ENCODE measurements at regions not wholly inside any gene's neighbourhood (a gene's known extent, or its start where the extent isn't known, plus 50 kb on each side); places are given as distances from the start of the nearest gene placed in this dataset.

DNA sequence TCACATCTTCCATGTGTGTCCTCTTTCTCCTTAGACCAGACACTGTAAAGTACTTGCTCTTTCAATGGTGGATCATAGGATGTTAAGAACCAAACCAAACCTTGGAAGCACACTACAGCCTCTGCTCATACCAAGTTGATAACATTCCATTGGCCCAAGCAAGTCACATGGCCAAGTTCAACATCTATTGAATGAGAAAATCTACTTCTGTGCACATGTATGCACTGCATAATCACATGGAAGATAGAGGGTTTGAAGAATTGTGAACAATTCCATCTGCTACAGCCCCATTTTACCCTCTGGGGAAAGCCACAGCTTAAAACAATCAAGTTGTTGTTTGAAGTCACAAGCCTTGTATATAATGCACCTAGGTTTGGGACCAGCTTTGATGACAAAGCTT, 68.2 kb downstream of the MFAP3 start:
- Histone ChIP-seq H3K9me3 (ENCODE audit: control insufficient read depth in 4 of 4, low read length in 3 of 4) (no peaks in the 10 kb centered on the region), H3K4me1 (ENCODE audit: control insufficient read depth in 4 of 4, insufficient read depth in 4 of 4, low read length in 3 of 4) (no peaks in the 10 kb centered on the region), H3K9ac (ENCODE audit: low read depth in 1 of 2, low read length in 2 of 2) (no peak overlapping the region), H3K27me3 (ENCODE audit: control insufficient read depth in 4 of 4, insufficient read depth in 4 of 4, low read length in 3 of 4) (no peaks in the 10 kb centered on the region), H3K36me3 (ENCODE audit: control insufficient read depth in 4 of 4, insufficient read depth in 3 of 4, low read depth in 1 of 4, low read length in 3 of 4) (no peaks in the 10 kb centered on the region), H3K4me3 (ENCODE audit: low read depth in 1 of 3, low read length in 3 of 3) (no peak overlapping the region), H3K27ac (ENCODE audit: low read depth in 1 of 2, low read length in 2 of 2) (no peak overlapping the region)
- TF ChIP-seq, protein P1, sequence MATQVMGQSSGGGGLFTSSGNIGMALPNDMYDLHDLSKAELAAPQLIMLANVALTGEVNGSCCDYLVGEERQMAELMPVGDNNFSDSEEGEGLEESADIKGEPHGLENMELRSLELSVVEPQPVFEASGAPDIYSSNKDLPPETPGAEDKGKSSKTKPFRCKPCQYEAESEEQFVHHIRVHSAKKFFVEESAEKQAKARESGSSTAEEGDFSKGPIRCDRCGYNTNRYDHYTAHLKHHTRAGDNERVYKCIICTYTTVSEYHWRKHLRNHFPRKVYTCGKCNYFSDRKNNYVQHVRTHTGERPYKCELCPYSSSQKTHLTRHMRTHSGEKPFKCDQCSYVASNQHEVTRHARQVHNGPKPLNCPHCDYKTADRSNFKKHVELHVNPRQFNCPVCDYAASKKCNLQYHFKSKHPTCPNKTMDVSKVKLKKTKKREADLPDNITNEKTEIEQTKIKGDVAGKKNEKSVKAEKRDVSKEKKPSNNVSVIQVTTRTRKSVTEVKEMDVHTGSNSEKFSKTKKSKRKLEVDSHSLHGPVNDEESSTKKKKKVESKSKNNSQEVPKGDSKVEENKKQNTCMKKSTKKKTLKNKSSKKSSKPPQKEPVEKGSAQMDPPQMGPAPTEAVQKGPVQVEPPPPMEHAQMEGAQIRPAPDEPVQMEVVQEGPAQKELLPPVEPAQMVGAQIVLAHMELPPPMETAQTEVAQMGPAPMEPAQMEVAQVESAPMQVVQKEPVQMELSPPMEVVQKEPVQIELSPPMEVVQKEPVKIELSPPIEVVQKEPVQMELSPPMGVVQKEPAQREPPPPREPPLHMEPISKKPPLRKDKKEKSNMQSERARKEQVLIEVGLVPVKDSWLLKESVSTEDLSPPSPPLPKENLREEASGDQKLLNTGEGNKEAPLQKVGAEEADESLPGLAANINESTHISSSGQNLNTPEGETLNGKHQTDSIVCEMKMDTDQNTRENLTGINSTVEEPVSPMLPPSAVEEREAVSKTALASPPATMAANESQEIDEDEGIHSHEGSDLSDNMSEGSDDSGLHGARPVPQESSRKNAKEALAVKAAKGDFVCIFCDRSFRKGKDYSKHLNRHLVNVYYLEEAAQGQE (IDR thresholded peaks at IDR 0.05) = no peak
- no peak for TF ChIP-seq FOXA2 (IDR thresholded peaks at IDR 0.05)
- no peak for TF ChIP-seq RAD21 (IDR thresholded peaks at IDR 0.05)
- no peak for TF ChIP-seq TAF1 (conservative IDR thresholded peaks at IDR 0.05)
- TF ChIP-seq, protein P2, sequence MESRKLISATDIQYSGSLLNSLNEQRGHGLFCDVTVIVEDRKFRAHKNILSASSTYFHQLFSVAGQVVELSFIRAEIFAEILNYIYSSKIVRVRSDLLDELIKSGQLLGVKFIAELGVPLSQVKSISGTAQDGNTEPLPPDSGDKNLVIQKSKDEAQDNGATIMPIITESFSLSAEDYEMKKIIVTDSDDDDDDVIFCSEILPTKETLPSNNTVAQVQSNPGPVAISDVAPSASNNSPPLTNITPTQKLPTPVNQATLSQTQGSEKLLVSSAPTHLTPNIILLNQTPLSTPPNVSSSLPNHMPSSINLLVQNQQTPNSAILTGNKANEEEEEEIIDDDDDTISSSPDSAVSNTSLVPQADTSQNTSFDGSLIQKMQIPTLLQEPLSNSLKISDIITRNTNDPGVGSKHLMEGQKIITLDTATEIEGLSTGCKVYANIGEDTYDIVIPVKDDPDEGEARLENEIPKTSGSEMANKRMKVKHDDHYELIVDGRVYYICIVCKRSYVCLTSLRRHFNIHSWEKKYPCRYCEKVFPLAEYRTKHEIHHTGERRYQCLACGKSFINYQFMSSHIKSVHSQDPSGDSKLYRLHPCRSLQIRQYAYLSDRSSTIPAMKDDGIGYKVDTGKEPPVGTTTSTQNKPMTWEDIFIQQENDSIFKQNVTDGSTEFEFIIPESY (IDR thresholded peaks at IDR 0.05) = no peak
- TF ChIP-seq, protein P3, sequence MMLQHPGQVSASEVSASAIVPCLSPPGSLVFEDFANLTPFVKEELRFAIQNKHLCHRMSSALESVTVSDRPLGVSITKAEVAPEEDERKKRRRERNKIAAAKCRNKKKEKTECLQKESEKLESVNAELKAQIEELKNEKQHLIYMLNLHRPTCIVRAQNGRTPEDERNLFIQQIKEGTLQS (IDR thresholded peaks at IDR 0.05) = no peak
- no peak for TF ChIP-seq EGR1 (IDR thresholded peaks at IDR 0.05; ENCODE audit: low read depth in 2 of 2)
- TF ChIP-seq RXRA (IDR thresholded peaks at IDR 0.05) = no peak
- no peak for TF ChIP-seq HNF4A (conservative IDR thresholded peaks at IDR 0.05)
- no peak for TF ChIP-seq HNF4G (IDR thresholded peaks at IDR 0.05)
- TF ChIP-seq FOXA1 (IDR thresholded peaks at IDR 0.05) = no peak
- no peak for TF ChIP-seq YY1 (IDR thresholded peaks at IDR 0.05)
- TF ChIP-seq, protein P4, sequence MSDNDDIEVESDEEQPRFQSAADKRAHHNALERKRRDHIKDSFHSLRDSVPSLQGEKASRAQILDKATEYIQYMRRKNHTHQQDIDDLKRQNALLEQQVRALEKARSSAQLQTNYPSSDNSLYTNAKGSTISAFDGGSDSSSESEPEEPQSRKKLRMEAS (IDR thresholded peaks at IDR 0.05) = no peak
- no peak for TF ChIP-seq JUND (IDR thresholded peaks at IDR 0.05)
- no peak for TF ChIP-seq SP1 (IDR thresholded peaks at IDR 0.05)
- TF ChIP-seq, protein P5, sequence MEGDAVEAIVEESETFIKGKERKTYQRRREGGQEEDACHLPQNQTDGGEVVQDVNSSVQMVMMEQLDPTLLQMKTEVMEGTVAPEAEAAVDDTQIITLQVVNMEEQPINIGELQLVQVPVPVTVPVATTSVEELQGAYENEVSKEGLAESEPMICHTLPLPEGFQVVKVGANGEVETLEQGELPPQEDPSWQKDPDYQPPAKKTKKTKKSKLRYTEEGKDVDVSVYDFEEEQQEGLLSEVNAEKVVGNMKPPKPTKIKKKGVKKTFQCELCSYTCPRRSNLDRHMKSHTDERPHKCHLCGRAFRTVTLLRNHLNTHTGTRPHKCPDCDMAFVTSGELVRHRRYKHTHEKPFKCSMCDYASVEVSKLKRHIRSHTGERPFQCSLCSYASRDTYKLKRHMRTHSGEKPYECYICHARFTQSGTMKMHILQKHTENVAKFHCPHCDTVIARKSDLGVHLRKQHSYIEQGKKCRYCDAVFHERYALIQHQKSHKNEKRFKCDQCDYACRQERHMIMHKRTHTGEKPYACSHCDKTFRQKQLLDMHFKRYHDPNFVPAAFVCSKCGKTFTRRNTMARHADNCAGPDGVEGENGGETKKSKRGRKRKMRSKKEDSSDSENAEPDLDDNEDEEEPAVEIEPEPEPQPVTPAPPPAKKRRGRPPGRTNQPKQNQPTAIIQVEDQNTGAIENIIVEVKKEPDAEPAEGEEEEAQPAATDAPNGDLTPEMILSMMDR (IDR thresholded peaks at IDR 0.05; ENCODE audit: low read depth, low read length, missing input control) = no peak
- TF ChIP-seq NR2F2 (IDR thresholded peaks at IDR 0.05) = no peak
- TF ChIP-seq GABPA (IDR thresholded peaks at IDR 0.05 in 1 of 2, conservative IDR thresholded peaks at IDR 0.05 in 1 of 2) = no peak
- DNase-seq (ENCODE audit: low spot score) = no peak

Data from liver (tissue), 7 donors.